OCI-M1 (cell line): ENCODE measurements at regions not wholly inside any gene's neighbourhood (a gene's known extent, or its start where the extent isn't known, plus 50 kb on each side); places are given as distances from the start of the nearest gene placed in this dataset.

Source experiments
- DNase-seq: peaks from one replicate; lab custom pipeline; 2025; lab: John Stamatoyannopoulos, UW

- no peak for DNase-seq
These were observed 776.5 kb downstream of the KCNT2 start for GRCh38 chr1:195831789-195832188.

GRCh38 chr1:195828325-195828724, 779.9 kb downstream of the KCNT2 start:
- no peak for DNase-seq

- DNase-seq, result no peak
These were observed 787.3 kb downstream of the KCNT2 start for GRCh38 chr1:195820925-195821324.

GRCh38 chr1:195806060-195806459, 802.2 kb downstream of the KCNT2 start:
- DNase-seq, result peak; percentile 48

- peak; percentile 51 for DNase-seq
These were observed 803.7 kb downstream of the KCNT2 start for GRCh38 chr1:195804547-195804946.

GRCh38 chr1:195799016-195799415, 809.2 kb downstream of the KCNT2 start:
- DNase-seq, result no peak

GRCh38 chr1:195794225-195794624, 814.0 kb downstream of the KCNT2 start:
- DNase-seq, result no peak

GRCh38 chr1:195791796-195792195, 816.4 kb downstream of the KCNT2 start:
- no peak for DNase-seq

- DNase-seq, result no peak
These were observed 817.6 kb downstream of the KCNT2 start for GRCh38 chr1:195790514-195791168.

- DNase-seq, result no peak
These were observed 818.9 kb downstream of the KCNT2 start for GRCh38 chr1:195789321-195789720.

GRCh38 chr1:195788721-195789120, 819.5 kb downstream of the KCNT2 start:
- DNase-seq, result no peak

GRCh38 chr1:195785830-195786229, 822.4 kb downstream of the KCNT2 start:
- no peak for DNase-seq

- DNase-seq, result peak; percentile 35
These were observed 834.3 kb downstream of the KCNT2 start for GRCh38 chr1:195773931-195774330.

- DNase-seq, result no peak
These were observed 838.8 kb downstream of the KCNT2 start for GRCh38 chr1:195769461-195769860.

GRCh38 chr1:195768936-195769335, 839.3 kb downstream of the KCNT2 start:
- peak; percentile 24 for DNase-seq

GRCh38 chr1:195768377-195768776, 839.9 kb downstream of the KCNT2 start:
- DNase-seq, result no peak

GRCh38 chr1:195766709-195767108, 841.5 kb downstream of the KCNT2 start:
- DNase-seq, result peak; percentile 43

GRCh38 chr1:195765099-195765498, 843.1 kb downstream of the KCNT2 start:
- DNase-seq, result no peak

- no peak for DNase-seq
These were observed 844.3 kb downstream of the KCNT2 start for GRCh38 chr1:195763907-195764374.

GRCh38 chr1:195763146-195763906, 844.9 kb downstream of the KCNT2 start:
- DNase-seq, result no peak

- peak; percentile 25 for DNase-seq
These were observed 847.1 kb downstream of the KCNT2 start for GRCh38 chr1:195761104-195761503.

- DNase-seq, result no peak
These were observed 852.1 kb downstream of the KCNT2 start for GRCh38 chr1:195756109-195756508.

- peak; percentile 52 for DNase-seq
These were observed 853.4 kb downstream of the KCNT2 start for GRCh38 chr1:195754874-195755273.
